Mammary epithelial cell (primary cell): ENCODE measurements at regions not wholly inside any gene's neighbourhood (a gene's known extent, or its start where the extent isn't known, plus 50 kb on each side); places are given as distances from the start of the nearest gene placed in this dataset.

ENCODE experiments used
- EZH2 ChIP-seq: IDR thresholded peaks from 2 replicates; pipeline ENCODE4 v1.6.1; 2012; ENCODE audit warnings: low read length, inconsistent platforms, borderline replicate concordance
- TF ChIP-seq, protein P1 (sequence below), 2 donors: IDR thresholded peaks in 1 of 2; conservative IDR thresholded peaks in 1 of 2; 2 replicates each; pipeline ENCODE4 v1.5.1; 2011 to 2012; ENCODE audit warnings: inconsistent platforms in 2 of 2, low read length in 2 of 2, mild to moderate bottlenecking in 2 of 2, control low read depth in 1 of 2, low read depth in 1 of 2; ENCODE audit not compliant: insufficient read depth in 1 of 2; ENCODE audit errors: extremely low read depth in 1 of 2

DNA sequence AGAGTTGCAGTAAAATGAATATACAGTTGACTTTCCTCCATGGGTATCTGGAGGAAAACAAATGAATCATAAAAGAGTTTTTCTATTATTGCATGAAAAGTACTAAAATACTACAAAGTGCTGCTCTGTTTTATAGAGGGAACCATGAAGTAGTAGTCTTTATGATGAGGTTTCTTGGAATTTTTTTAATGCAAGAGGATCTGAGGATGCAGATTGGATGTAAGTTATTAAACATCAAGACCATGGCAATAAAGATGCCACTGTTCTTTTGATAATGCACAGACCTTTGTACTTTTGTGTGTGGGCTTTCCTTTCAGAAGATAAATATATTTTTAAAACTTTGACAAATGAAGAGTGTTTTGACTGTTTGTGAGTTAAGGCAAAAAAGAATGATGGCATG lies 87.5 kb downstream of the DACT1 start:
- TF ChIP-seq, protein P1, sequence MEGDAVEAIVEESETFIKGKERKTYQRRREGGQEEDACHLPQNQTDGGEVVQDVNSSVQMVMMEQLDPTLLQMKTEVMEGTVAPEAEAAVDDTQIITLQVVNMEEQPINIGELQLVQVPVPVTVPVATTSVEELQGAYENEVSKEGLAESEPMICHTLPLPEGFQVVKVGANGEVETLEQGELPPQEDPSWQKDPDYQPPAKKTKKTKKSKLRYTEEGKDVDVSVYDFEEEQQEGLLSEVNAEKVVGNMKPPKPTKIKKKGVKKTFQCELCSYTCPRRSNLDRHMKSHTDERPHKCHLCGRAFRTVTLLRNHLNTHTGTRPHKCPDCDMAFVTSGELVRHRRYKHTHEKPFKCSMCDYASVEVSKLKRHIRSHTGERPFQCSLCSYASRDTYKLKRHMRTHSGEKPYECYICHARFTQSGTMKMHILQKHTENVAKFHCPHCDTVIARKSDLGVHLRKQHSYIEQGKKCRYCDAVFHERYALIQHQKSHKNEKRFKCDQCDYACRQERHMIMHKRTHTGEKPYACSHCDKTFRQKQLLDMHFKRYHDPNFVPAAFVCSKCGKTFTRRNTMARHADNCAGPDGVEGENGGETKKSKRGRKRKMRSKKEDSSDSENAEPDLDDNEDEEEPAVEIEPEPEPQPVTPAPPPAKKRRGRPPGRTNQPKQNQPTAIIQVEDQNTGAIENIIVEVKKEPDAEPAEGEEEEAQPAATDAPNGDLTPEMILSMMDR (conservative IDR thresholded peaks at IDR 0.05 in 1 of 2, IDR thresholded peaks at IDR 0.05 in 1 of 2; ENCODE audit: extremely low read depth in 1 of 2, insufficient read depth in 1 of 2, low read depth in 1 of 2, low read length in 2 of 2) = no peak
- no peak for TF ChIP-seq EZH2
